A172 (cell line): ENCODE measurements at regions not wholly inside any gene's neighbourhood (a gene's known extent, or its start where the extent isn't known, plus 50 kb on each side); places are given as distances from the start of the nearest gene placed in this dataset.
A peak's percentile ranks its signal among the peaks of the same experiment; 100 is the strongest.
"Not testable (repeated sequence)": the region's sequence is repeated elsewhere in the genome, so short reads cannot be mapped to it uniquely, and the experiment has no call there.

ENCODE experiments used
- DNase-seq: peaks from one replicate; pipeline ENCODE4 v3.0.0-alpha.2; 2015; ENCODE audit warnings: low spot score

DNA sequence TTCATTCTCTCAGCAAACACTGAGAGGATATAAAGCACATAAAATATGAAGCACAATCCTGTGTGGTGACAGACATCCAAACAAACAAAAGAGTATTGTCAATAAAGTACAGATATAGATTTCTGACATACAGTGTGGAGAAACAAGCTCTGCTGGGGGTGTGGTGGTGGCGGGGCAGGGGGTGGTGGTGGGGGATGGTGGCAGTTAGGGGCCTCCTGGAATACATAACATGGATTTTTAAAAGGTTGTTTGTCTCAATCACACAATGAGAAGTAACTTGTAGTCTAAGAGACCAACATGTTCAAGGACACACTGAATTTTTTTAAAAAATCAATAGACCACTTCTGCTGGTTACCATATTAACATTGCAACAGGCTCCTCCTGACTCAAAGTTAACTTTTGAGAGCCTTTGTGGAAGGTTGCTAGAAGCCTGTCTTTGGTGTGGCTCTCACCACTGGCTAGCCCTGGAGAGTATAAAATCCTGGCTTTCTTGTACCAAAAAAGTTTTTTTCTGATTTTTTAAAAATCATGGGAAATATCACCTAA is 1197.4 kb downstream of the SUCLG1 start:
- DNase-seq = no peak

DNA sequence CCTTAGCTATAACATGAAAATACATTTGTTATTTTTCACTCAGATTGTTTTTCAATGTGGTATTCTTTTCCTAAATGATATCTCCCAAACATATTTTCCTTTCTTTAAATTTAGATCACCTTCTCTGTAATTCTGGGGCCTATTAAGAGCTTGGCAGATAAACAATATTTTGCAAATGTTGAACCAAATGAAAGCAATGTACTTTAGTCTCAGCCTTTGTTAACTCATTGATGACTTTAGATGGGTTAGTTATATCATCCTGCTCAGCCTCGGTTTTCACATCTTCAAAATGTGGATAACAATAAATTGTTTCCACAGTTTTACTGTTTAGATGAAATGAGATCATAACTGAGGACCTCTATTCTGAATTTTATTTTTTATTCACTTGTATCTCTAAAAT is 1205.2 kb downstream of the SUCLG1 start:
- no peak for DNase-seq

DNA sequence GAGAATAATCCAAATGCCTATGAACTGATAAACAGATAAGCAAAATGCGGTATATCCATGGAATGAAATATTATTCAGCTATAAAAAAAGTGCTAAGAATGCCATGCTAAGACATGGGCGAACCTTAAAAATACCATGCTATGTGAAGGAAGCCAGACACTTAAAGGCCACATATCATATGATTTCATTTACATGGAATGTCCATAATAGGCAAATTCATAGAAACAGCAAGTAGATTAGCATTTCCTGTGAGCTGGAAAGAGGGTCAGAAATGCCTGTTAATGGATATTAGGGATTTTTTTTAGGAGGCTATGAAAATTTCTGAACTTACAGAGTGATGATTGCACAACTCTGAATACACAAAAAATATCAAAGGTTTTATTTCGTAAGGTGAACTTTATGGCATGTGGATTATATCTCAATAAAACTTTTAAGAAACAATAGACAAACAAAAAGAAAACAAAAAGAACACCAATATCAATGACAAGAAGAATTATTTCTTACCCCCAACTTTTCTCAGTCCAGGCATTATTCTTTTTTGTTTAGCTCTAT is 1207.7 kb downstream of the SUCLG1 start:
- no peak for DNase-seq

DNA sequence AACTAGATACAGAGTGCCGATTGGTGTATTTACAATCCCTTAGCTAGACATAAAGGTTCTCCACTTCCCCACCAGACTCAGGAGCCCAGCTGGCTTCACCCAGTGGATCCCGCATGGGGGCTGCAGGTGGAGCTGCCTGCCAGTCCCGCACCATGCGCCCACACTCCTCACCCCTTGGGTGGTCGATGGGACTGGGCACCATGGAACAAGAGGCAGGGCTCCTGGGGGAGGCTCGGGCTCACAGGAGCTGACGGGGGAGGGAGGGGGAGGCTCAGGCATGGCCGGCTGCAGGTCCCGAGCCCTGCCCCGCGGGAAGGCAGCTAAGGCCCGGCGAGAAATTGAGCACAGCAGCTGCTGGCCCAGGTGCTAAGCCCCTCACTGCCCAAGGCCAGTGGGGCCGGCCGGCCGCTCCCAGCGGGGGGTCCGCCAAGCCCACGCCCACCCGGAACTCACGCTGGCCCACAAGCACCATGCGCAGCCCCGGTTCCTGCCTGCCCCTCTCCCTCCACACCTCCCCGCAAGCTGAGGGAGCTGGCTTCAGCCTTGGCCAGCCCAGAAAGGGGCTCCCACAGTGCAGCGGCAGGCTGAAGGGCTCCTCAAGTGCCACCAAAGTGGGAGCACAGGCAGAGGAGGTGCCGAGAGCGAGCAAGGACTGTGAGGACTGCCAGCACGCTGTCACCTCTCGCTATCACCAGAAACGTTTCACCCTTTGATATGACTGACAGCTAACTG is 1213.1 kb downstream of the SUCLG1 start:
- not testable (repeated sequence) for DNase-seq

- no peak for DNase-seq
These were observed 1218.5 kb downstream of the SUCLG1 start for GRCh38 chr2:83240611-83241010.

DNA sequence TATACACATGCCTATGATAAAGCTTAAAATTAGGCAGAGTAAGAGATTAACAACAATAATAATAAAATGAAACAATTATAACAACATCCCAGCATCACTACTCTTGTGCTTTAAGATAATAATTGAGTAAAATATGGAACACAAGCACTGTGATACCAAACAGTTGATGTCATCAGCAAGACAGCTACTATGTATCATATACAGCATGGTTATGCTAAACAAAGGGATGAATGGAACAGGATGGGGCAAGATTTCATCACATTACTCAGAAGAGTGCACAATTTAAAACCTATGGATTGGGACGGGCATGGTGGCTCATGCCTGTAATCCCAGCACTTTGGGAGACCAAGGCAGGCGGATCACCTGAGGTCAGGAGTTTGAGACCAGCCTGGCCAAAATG is 1221.0 kb downstream of the SUCLG1 start:
- no peak for DNase-seq

GRCh38 chr2:83234246-83234645 is 1224.8 kb downstream of the SUCLG1 start:
- DNase-seq = no peak

DNA sequence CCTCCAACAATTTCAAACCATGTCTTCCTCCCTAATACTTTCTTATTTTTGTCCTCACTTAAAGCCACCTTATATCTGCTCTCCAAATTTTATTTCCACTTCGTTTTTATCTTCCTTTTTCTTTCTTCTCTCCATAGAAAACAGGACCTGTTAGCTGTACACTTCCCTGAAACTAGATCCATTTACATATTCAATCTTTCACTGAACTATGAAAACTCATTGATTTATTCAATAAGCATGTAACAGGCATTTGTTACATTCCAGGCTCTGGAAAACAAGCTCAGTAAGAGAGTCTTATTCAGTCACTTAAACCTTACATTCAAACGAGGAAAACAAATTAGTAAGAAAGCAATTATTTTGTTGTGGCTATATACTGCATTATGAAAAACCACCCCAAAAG is 1225.3 kb downstream of the SUCLG1 start:
- no peak for DNase-seq

DNA sequence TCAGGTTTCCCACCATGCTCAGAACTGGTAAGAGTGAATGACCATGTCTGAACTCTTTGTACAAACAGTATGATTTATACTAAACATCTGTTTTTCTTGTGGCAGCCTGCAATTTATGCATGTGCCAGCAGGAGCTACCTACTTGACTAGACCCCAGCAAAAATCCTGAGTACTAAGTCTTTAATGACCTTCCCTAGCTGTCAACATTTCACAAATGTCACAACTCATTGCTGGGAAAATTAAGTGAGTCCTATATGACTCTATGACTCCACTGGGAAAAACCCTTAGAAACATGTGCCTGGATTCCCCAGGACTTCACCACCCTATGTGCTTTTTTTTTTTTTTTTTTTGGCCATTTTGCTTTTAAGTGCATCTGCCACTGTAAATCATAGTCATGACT is 1225.8 kb downstream of the SUCLG1 start:
- peak; percentile 35 for DNase-seq

GRCh38 chr2:83229443-83229842 is 1229.6 kb downstream of the SUCLG1 start:
- no peak for DNase-seq

GRCh38 chr2:83224591-83225200 is 1234.4 kb downstream of the SUCLG1 start:
- DNase-seq = no peak

- DNase-seq = no peak
These were observed 1237.8 kb downstream of the SUCLG1 start for GRCh38 chr2:83221258-83221657.

DNA sequence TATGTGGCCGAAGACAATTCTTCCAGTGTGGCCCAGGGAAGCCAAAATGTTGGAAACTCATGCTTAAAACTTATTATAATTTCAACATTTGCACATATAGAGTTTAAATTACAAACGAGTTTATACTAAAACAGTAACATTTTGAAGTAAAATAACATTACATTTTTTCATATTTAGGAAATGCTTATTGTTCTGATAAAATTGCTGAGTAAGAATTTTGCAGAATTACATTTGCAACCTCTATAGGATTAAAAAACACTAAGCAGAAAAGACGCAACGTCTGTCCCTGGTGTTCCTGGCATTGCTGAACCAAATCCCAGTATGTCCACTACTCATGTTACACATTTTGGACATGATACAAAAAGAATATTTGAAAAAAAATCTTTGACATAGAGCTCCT is 1241.2 kb downstream of the SUCLG1 start:
- DNase-seq = no peak

DNA sequence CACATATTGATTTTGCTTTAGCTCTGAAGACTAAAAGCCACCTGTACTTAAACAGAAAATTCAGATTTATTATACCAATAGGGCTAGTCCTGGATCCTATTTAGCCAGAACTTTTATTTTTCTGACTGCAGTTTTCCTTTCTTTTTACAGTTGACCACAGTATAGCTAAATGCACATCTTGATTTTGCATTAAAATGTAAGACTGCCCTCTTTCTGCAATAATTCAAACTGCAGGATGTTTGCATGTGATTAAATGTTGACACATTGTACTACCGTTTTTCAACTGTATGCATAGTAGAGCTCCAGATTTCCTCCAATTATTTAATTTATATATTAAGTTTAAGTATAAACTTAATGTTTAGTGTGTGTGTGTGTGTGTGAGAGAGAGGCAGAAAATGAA is 1262.9 kb downstream of the SUCLG1 start:
- peak; percentile 57 for DNase-seq

DNA sequence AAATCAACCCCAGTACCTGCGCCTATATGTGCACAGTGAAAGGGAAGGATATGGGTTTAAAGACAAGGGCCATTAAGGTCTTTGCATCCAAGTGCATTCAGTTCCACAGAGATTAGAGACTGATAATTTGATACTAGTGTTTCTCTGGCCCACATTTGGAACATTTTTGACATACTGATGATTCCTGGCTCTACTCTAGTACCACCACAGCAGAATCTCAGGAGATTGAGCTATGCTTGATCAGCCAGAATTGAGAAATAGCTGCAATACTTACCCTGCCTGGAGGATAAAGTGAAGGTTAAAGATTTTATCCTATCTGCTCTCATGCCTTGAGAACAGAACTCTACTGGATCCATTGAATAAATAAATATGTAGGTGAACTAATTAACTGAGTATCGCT is 1267.8 kb downstream of the SUCLG1 start:
- no peak for DNase-seq

- DNase-seq = peak; percentile 60
These were observed 1272.8 kb downstream of the SUCLG1 start for GRCh38 chr2:83186105-83186760.

- not testable (repeated sequence) for DNase-seq
These were observed 1278.1 kb downstream of the SUCLG1 start for GRCh38 chr2:83180862-83181530.

DNA sequence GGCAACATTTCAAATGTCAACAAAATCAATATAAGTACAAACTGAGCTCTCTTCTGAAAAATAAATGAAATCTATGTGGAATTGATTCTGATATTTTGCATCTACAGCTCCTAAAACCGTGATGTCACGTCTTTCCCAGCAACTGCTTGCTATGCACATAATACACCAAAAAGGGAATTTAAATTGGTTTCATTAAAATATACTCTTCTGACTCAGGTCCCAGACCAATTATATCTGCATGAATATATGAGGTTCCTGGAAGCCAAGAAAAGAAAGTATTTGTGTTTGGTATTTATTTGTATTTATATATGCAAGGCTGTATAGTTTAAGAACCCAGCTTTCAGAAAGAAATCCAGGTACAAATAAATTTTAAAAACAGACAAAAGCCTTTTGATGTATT is 1282.5 kb downstream of the SUCLG1 start:
- no peak for DNase-seq

GRCh38 chr2:83172841-83173240 is 1286.2 kb downstream of the SUCLG1 start:
- no peak for DNase-seq

DNA sequence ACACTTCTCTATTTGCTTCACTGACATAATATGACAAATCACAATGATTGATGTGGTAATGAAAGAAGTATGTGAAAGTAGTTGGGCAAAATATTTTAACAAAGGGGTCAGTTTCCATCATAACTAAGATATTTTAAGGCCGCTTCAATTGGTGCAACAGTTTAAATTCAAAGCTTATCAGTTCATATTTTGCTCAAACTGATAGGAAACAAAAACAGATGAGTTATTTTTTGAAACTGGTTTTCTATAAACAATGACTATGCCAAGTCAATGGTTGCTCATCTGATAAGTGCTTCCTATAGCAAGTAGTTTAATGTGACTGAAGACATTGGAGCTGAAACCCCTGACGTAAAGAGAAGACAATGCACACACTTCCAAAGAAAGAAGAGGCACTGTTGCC is 1290.7 kb downstream of the SUCLG1 start:
- DNase-seq = no peak

- no peak for DNase-seq
These were observed 1296.7 kb downstream of the SUCLG1 start for GRCh38 chr2:83162421-83162820.

GRCh38 chr2:83160571-83160970 is 1298.5 kb downstream of the SUCLG1 start:
- DNase-seq = no peak
